ENCODE measurements at regions not wholly inside any gene's neighbourhood (a gene's known extent, or its start where the extent isn't known, plus 50 kb on each side); places are given as distances from the start of the nearest gene placed in this dataset.
"Not testable (repeated sequence)": the region's sequence is repeated elsewhere in the genome, so short reads cannot be mapped to it uniquely, and the experiment has no call there.

GRCh38 chr2:83943265-83943664 lies 515.8 kb downstream of the SUCLG1 start:
- H3K4me3 Mint-ChIP-seq: no peak overlapping the region
- no peak for ATAC-seq
- no peaks in the 10 kb centered on the region for H3K9me3 ChIP-seq (ENCODE audit: control insufficient read depth, low read length, poor library complexity, severe bottlenecking)
- DNase-seq: no peak
- H3K27me3 Mint-ChIP-seq: no peaks in the 10 kb centered on the region
- no peak overlapping the region for H3K27ac Mint-ChIP-seq
- H3K36me3 Mint-ChIP-seq (ENCODE audit: low read depth): no peaks in the 10 kb centered on the region
- no peaks in the 10 kb centered on the region for H3K4me1 Mint-ChIP-seq

DNA sequence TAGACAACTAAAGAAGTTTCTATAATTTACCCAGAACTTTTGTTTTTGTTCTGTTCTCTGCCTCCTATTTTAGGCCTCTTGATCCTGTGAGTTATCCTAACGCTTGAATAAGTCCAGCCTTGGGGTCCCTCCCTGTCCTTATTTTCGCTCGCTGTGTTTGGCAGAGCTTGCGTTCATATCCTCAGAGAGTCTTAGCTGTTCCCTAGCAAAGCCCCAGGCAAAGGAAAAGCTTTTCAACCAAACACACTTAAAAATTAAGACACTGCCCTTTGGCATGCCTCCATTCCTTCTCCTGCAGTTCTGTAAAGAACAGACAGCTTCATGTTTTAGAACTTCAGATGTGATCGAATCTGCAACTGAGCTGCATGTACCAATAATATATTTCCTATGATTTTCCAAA lies 517.2 kb downstream of the SUCLG1 start:
- no peak for DNase-seq
- ATAC-seq: no peak
- H3K4me3 Mint-ChIP-seq: no peak overlapping the region
- H3K27me3 Mint-ChIP-seq: no peaks in the 10 kb centered on the region
- H3K27ac Mint-ChIP-seq: no peak overlapping the region
- no peaks in the 10 kb centered on the region for H3K9me3 ChIP-seq (ENCODE audit: control insufficient read depth, low read length, poor library complexity, severe bottlenecking)
- no peaks in the 10 kb centered on the region for H3K4me1 Mint-ChIP-seq
- no peaks in the 10 kb centered on the region for H3K36me3 Mint-ChIP-seq (ENCODE audit: low read depth)

- no peak for ATAC-seq
Measured at GRCh38 chr2:83933749-83934148, 525.3 kb downstream of the SUCLG1 start.

DNA sequence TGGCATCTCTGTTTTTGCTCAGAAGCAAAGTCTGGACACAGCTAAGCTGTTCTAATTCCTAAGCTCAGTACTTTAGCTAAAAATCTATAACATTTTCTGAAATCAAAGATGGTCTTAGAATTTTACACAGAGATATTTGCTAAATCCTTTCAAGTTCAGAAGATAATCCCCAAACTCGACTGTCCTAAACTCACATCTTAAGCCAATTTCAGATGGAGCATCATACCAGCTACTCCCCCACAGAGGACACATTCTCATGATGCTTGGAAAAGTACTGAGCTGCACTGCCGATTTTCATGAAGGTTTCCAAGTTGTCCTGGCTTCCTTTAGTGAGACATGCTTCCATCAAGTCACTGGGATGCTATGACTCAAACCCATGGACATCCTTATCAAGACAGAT lies 535.5 kb downstream of the SUCLG1 start:
- H3K27ac Mint-ChIP-seq: no peak overlapping the region
- no peak for DNase-seq
- peaks cover 11% of the 10 kb centered on the region for H3K27me3 Mint-ChIP-seq
- no peaks in the 10 kb centered on the region for H3K4me1 Mint-ChIP-seq
- no peak overlapping the region for H3K4me3 Mint-ChIP-seq
- H3K9me3 ChIP-seq (ENCODE audit: control insufficient read depth, low read length, poor library complexity, severe bottlenecking): no peaks in the 10 kb centered on the region
- no peak for ATAC-seq
- H3K36me3 Mint-ChIP-seq (ENCODE audit: low read depth): no peaks in the 10 kb centered on the region

More at GRCh38 chr2:83933749-83934148, 525.3 kb downstream of the SUCLG1 start:
- Mint-ChIP-seq H3K4me1 (no peaks in the 10 kb centered on the region), H3K27me3 (no peaks in the 10 kb centered on the region), H3K36me3 (ENCODE audit: low read depth) (no peaks in the 10 kb centered on the region), H3K27ac (no peak overlapping the region), H3K4me3 (no peak overlapping the region)
- no peaks in the 10 kb centered on the region for H3K9me3 ChIP-seq (ENCODE audit: control insufficient read depth, low read length, poor library complexity, severe bottlenecking)
- no peak for DNase-seq

GRCh38 chr2:83916559-83916958 lies 542.5 kb downstream of the SUCLG1 start:
- H3K4me1 Mint-ChIP-seq: no peaks in the 10 kb centered on the region
- H3K27me3 Mint-ChIP-seq: no peaks in the 10 kb centered on the region
- no peak overlapping the region for H3K27ac Mint-ChIP-seq
- DNase-seq: no peak
- no peaks in the 10 kb centered on the region for H3K9me3 ChIP-seq (ENCODE audit: control insufficient read depth, low read length, poor library complexity, severe bottlenecking)
- no peaks in the 10 kb centered on the region for H3K36me3 Mint-ChIP-seq (ENCODE audit: low read depth)
- no peak overlapping the region for H3K4me3 Mint-ChIP-seq
- ATAC-seq: no peak

- no peaks in the 10 kb centered on the region for H3K9me3 ChIP-seq (ENCODE audit: control insufficient read depth, low read length, poor library complexity, severe bottlenecking)
- no peak for DNase-seq
- Mint-ChIP-seq H3K36me3 (ENCODE audit: low read depth) (no peaks in the 10 kb centered on the region), H3K4me1 (no peaks in the 10 kb centered on the region), H3K4me3 (no peak overlapping the region), H3K27ac (no peak overlapping the region), H3K27me3 (no peaks in the 10 kb centered on the region)
- ATAC-seq: no peak
Measured at GRCh38 chr2:83915381-83915780, 543.7 kb downstream of the SUCLG1 start.

DNA sequence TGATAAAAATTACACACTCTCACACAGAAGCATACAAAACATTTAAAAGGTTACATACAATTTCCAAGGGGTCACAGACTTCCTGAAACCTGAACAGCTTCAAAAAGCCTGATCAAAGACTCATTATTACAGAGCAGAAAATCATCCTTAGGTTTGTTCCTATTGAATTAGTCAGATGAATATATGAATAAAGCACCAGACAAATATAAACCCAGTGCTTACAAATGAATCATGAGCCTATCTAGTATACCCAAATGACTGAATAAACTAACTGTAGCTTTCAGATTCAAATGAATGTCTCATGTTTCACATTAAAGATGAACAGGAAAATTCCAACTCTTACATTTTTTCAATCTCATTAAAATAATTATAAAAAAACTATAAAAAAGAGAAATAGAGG lies 550.3 kb downstream of the SUCLG1 start:
- Mint-ChIP-seq H3K36me3 (ENCODE audit: low read depth) (no peaks in the 10 kb centered on the region), H3K27ac (no peak overlapping the region), H3K4me1 (no peaks in the 10 kb centered on the region), H3K27me3 (no peaks in the 10 kb centered on the region), H3K4me3 (no peak overlapping the region)
- ATAC-seq (no peak), DNase-seq (no peak)
- no peaks in the 10 kb centered on the region for H3K9me3 ChIP-seq (ENCODE audit: control insufficient read depth, low read length, poor library complexity, severe bottlenecking)

DNA sequence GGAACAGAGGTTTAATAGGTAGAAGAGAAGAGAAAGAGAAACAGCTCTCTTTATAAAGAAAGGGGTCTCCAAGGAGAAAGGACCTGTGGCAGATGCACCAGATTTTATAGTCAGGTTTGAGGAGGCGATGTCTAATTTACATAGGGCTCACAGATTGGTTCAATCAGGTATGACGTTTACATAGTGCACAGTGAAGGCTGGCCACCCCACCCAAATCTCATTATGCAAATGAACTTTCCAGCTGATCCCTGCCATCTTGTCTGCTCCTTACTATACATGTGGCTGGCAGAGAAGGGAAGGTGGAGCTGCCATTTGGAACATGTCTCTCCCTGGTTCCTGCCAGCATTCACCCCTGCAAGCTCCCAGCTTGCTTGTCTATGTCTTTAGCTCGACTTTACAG lies 557.8 kb downstream of the SUCLG1 start:
- Mint-ChIP-seq H3K4me1 (no peaks in the 10 kb centered on the region), H3K27ac (no peak overlapping the region), H3K27me3 (no peaks in the 10 kb centered on the region), H3K36me3 (ENCODE audit: low read depth) (peaks cover 3% of the 10 kb centered on the region), H3K4me3 (no peak overlapping the region)
- H3K9me3 ChIP-seq (ENCODE audit: control insufficient read depth, low read length, poor library complexity, severe bottlenecking): no peaks in the 10 kb centered on the region
- ATAC-seq (no peak), DNase-seq (no peak)

DNA sequence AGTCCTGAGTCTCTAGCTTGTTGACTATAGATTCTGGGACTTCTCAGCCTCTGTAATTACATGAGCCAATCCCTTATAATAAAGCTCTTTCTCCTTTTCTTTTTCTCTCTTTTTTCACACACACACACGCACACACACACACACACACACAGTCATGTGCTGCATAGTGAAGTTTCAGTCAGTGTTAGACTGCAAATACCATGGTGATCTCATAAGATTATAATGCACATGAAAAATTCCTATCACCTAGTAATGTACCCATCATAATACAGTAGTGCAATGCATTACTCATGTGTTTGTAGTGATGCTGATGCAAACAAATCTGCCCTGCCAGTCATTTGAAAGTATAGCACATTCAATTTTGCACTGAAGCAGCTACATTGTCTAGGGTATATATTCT lies 558.2 kb downstream of the SUCLG1 start:
- no peak overlapping the region for H3K27ac Mint-ChIP-seq
- no peaks in the 10 kb centered on the region for H3K27me3 Mint-ChIP-seq
- no peaks in the 10 kb centered on the region for H3K9me3 ChIP-seq (ENCODE audit: control insufficient read depth, low read length, poor library complexity, severe bottlenecking)
- no peaks in the 10 kb centered on the region for H3K4me1 Mint-ChIP-seq
- H3K36me3 Mint-ChIP-seq (ENCODE audit: low read depth): peaks cover 3% of the 10 kb centered on the region
- no peak for DNase-seq
- no peak overlapping the region for H3K4me3 Mint-ChIP-seq
- no peak for ATAC-seq

GRCh38 chr2:83899271-83899670 lies 559.8 kb downstream of the SUCLG1 start:
- Mint-ChIP-seq H3K4me3 (no peak overlapping the region), H3K4me1 (no peaks in the 10 kb centered on the region), H3K27me3 (peaks cover 6% of the 10 kb centered on the region), H3K36me3 (ENCODE audit: low read depth) (peaks cover 3% of the 10 kb centered on the region), H3K27ac (no peak overlapping the region)
- no peaks in the 10 kb centered on the region for H3K9me3 ChIP-seq (ENCODE audit: control insufficient read depth, low read length, poor library complexity, severe bottlenecking)
- DNase-seq (no peak), ATAC-seq (no peak)

DNA sequence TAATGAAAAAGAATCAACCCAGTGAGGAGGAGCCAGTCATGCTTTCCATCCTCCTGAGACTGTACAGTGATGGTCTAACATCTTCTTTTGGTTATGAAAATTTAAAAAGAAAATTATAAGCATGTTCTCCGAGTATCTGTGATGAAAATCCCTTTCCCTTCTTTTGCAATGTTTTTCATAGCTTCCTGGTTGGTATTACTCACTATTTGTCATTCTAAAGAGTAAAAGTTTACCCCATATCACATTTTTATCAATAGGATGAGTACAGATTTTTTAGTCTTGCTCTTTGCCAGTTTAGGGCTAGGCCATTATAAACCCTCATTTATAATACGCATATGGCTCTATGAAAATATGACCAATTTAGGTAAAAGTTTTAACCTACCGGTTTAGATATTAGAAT lies 564.1 kb downstream of the SUCLG1 start:
- Mint-ChIP-seq H3K36me3 (ENCODE audit: low read depth) (peaks cover 3% of the 10 kb centered on the region), H3K4me1 (no peaks in the 10 kb centered on the region), H3K27me3 (peaks cover 6% of the 10 kb centered on the region), H3K27ac (no peak overlapping the region), H3K4me3 (no peak overlapping the region)
- ATAC-seq: no peak
- H3K9me3 ChIP-seq (ENCODE audit: control insufficient read depth, low read length, poor library complexity, severe bottlenecking): no peaks in the 10 kb centered on the region
- DNase-seq: no peak

- no peak overlapping the region for H3K4me3 Mint-ChIP-seq
- no peak for ATAC-seq
Measured at GRCh38 chr2:83887757-83888156, 571.3 kb downstream of the SUCLG1 start.

GRCh38 chr2:83879127-83879526 lies 580.0 kb downstream of the SUCLG1 start:
- Mint-ChIP-seq H3K4me3 (no peak overlapping the region), H3K36me3 (ENCODE audit: low read depth) (peaks cover 2% of the 10 kb centered on the region), H3K27ac (no peak overlapping the region), H3K4me1 (no peaks in the 10 kb centered on the region), H3K27me3 (no peaks in the 10 kb centered on the region)
- DNase-seq (no peak), ATAC-seq (no peak)
- no peaks in the 10 kb centered on the region for H3K9me3 ChIP-seq (ENCODE audit: control insufficient read depth, low read length, poor library complexity, severe bottlenecking)

More at GRCh38 chr2:83887757-83888156, 571.3 kb downstream of the SUCLG1 start:
- Mint-ChIP-seq H3K27ac (no peak overlapping the region), H3K4me1 (no peaks in the 10 kb centered on the region), H3K36me3 (ENCODE audit: low read depth) (no peaks in the 10 kb centered on the region), H3K27me3 (no peaks in the 10 kb centered on the region)
- H3K9me3 ChIP-seq (ENCODE audit: control insufficient read depth, low read length, poor library complexity, severe bottlenecking): no peaks in the 10 kb centered on the region
- no peak for DNase-seq

- ATAC-seq; DNase-seq; H3K4me1 Mint-ChIP-seq; H3K9me3 ChIP-seq (ENCODE audit: control insufficient read depth, low read length, poor library complexity, severe bottlenecking); H3K27me3 Mint-ChIP-seq; H3K4me3 Mint-ChIP-seq; H3K36me3 Mint-ChIP-seq (ENCODE audit: low read depth); H3K27ac Mint-ChIP-seq: not testable (repeated sequence)
Measured at GRCh38 chr2:83877261-83877660, 581.8 kb downstream of the SUCLG1 start.
